Cardiac muscle cell (in vitro differentiated cells and primary cell): ENCODE measurements at regions not wholly inside any gene's neighbourhood (a gene's known extent, or its start where the extent isn't known, plus 50 kb on each side); places are given as distances from the start of the nearest gene placed in this dataset.

Experiments used
- DNase-seq, 2 donors: peaks; one replicate each; pipeline versions ENCODE4 v3.0.0 to v3.0.0-alpha.2; 2010 to 2017; ENCODE audit warnings: low read depth in 1 of 2, low spot score in 1 of 2
- H3K27ac ChIP-seq: fragments of 200-600 bp; sonication (generic); 2 replicates; pipeline ENCODE4 v1.5.1; 2016
- H3K27me3 ChIP-seq: fragments of 200-600 bp; sonication (generic); 2 replicates; pipeline ENCODE4 v1.6.0; 2016; ENCODE audit warnings: control low read depth
- H3K36me3 ChIP-seq: fragments of 200-600 bp; sonication (generic); 2 replicates; pipeline ENCODE4 v1.5.1; 2016; ENCODE audit warnings: control low read depth
- H3K4me1 ChIP-seq: fragments of 200-600 bp; sonication (generic); 2 replicates; pipeline ENCODE4 v1.8.1; 2017; ENCODE audit warnings: low read depth, mild to moderate bottlenecking, mixed run types
- H3K4me3 ChIP-seq: fragments of 200-600 bp; sonication (generic); 2 replicates; pipeline ENCODE4 v1.5.1; 2016; ENCODE audit warnings: mild to moderate bottlenecking
- H3K9me3 ChIP-seq: fragments of 200-600 bp; sonication (generic); 2 replicates; pipeline ENCODE4 v1.5.1; 2017; ENCODE audit warnings: low read depth, mild to moderate bottlenecking, control low read depth
- CTCF ChIP-seq: IDR thresholded peaks from 2 replicates; pipeline ENCODE4 v1.5.1; 2012; ENCODE audit warnings: low read depth, mild to moderate bottlenecking, low read length

GRCh38 chr10:18866852-18867251, 181.7 kb upstream of the MALRD1 start:
- Histone ChIP-seq H3K9me3 (no peaks in the 10 kb centered on the region), H3K27ac (no peak overlapping the region), H3K4me1 (no peaks in the 10 kb centered on the region), H3K27me3 (no peaks in the 10 kb centered on the region), H3K4me3 (no peak overlapping the region), H3K36me3 (no peaks in the 10 kb centered on the region)
- no peak for DNase-seq
- TF ChIP-seq CTCF = no peak

GRCh38 chr10:18868919-18869318, 179.7 kb upstream of the MALRD1 start:
- TF ChIP-seq CTCF = no peak
- Histone ChIP-seq H3K36me3 (no peaks in the 10 kb centered on the region), H3K27ac (no peak overlapping the region), H3K27me3 (no peaks in the 10 kb centered on the region), H3K9me3 (no peaks in the 10 kb centered on the region), H3K4me1 (no peaks in the 10 kb centered on the region), H3K4me3 (no peak overlapping the region)
- DNase-seq = no peak

GRCh38 chr10:18875477-18875876, 173.1 kb upstream of the MALRD1 start:
- no peak overlapping the region for H3K4me3 ChIP-seq
- no peak overlapping the region for H3K27ac ChIP-seq
- peaks cover 4% of the 10 kb centered on the region for H3K27me3 ChIP-seq
- no peak for TF ChIP-seq CTCF
- H3K36me3 ChIP-seq = no peaks in the 10 kb centered on the region
- H3K9me3 ChIP-seq = no peaks in the 10 kb centered on the region
- no peak for DNase-seq
- no peaks in the 10 kb centered on the region for H3K4me1 ChIP-seq

- Histone ChIP-seq H3K27me3 (peaks cover 4% of the 10 kb centered on the region), H3K36me3 (no peaks in the 10 kb centered on the region), H3K27ac (no peak overlapping the region), H3K4me3 (no peak overlapping the region), H3K9me3 (no peaks in the 10 kb centered on the region), H3K4me1 (no peaks in the 10 kb centered on the region)
- DNase-seq = no peak
- TF ChIP-seq CTCF = no peak
These were observed 169.3 kb upstream of the MALRD1 start for GRCh38 chr10:18879284-18879683.

GRCh38 chr10:18880530-18880929, 168.1 kb upstream of the MALRD1 start:
- no peak for DNase-seq
- Histone ChIP-seq H3K27me3 (peaks cover 4% of the 10 kb centered on the region), H3K27ac (no peak overlapping the region), H3K4me3 (no peak overlapping the region), H3K36me3 (no peaks in the 10 kb centered on the region), H3K9me3 (no peaks in the 10 kb centered on the region), H3K4me1 (no peaks in the 10 kb centered on the region)
- TF ChIP-seq CTCF = no peak

GRCh38 chr10:18886102-18886501, 162.5 kb upstream of the MALRD1 start:
- H3K9me3 ChIP-seq = no peaks in the 10 kb centered on the region
- no peak overlapping the region for H3K4me3 ChIP-seq
- TF ChIP-seq CTCF = no peak
- no peaks in the 10 kb centered on the region for H3K36me3 ChIP-seq
- no peaks in the 10 kb centered on the region for H3K27me3 ChIP-seq
- DNase-seq = no peak
- H3K27ac ChIP-seq = no peak overlapping the region
- H3K4me1 ChIP-seq = no peaks in the 10 kb centered on the region
